ENCODE measurements at regions not wholly inside any gene's neighbourhood (a gene's known extent, or its start where the extent isn't known, plus 50 kb on each side); places are given as distances from the start of the nearest gene placed in this dataset.

DNA sequence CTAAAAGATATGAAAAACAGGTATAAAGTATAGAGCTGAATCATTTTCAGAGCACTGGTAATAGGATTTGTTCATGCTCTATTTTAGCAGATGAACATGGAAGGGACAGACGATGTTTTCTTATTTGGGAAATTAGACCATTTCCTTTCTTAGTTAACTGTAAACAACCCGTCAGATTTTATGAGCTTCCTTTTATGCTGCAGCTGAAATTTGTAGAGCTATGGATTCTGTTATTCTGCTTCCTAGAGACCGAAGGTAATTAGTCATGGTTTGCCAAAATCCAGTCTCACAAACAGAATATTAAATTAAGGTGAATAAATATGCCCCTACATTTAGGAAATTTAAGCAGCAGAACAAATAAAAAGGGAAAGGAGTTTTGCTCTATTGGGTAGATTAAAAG, 180.2 kb upstream of the SYT1 start:
- TF ChIP-seq, protein P1, sequence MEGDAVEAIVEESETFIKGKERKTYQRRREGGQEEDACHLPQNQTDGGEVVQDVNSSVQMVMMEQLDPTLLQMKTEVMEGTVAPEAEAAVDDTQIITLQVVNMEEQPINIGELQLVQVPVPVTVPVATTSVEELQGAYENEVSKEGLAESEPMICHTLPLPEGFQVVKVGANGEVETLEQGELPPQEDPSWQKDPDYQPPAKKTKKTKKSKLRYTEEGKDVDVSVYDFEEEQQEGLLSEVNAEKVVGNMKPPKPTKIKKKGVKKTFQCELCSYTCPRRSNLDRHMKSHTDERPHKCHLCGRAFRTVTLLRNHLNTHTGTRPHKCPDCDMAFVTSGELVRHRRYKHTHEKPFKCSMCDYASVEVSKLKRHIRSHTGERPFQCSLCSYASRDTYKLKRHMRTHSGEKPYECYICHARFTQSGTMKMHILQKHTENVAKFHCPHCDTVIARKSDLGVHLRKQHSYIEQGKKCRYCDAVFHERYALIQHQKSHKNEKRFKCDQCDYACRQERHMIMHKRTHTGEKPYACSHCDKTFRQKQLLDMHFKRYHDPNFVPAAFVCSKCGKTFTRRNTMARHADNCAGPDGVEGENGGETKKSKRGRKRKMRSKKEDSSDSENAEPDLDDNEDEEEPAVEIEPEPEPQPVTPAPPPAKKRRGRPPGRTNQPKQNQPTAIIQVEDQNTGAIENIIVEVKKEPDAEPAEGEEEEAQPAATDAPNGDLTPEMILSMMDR (IDR thresholded peaks at IDR 0.05), result no peak
- TF ChIP-seq POLR2A (IDR thresholded peaks at IDR 0.05), result no peak
